Esophagus squamous epithelium (tissue), 4 donors: ENCODE measurements at regions not wholly inside any gene's neighbourhood (a gene's known extent, or its start where the extent isn't known, plus 50 kb on each side); places are given as distances from the start of the nearest gene placed in this dataset.

Experiments
- POLR2A ChIP-seq, 4 donors: fragments of 450-650 bp; IDR thresholded peaks; one replicate each; pipeline ENCODE4 v1.6.1; 2017; ENCODE audit warnings: antibody characterized with exemption in 4 of 4, mild to moderate bottlenecking in 4 of 4, moderate library complexity in 3 of 4
- TF ChIP-seq, protein P1 (sequence below), 6 experiments: fragments of 450-650 bp in 4 of 6; fragments of 200-600 bp in 2 of 6; sonication (generic) in 2 of 6; IDR thresholded peaks; one replicate each; pipeline ENCODE4 v1.5.1; 2016 to 2019; ENCODE audit warnings: antibody characterized with exemption in 6 of 6, mild to moderate bottlenecking in 4 of 6, moderate library complexity in 4 of 6

DNA sequence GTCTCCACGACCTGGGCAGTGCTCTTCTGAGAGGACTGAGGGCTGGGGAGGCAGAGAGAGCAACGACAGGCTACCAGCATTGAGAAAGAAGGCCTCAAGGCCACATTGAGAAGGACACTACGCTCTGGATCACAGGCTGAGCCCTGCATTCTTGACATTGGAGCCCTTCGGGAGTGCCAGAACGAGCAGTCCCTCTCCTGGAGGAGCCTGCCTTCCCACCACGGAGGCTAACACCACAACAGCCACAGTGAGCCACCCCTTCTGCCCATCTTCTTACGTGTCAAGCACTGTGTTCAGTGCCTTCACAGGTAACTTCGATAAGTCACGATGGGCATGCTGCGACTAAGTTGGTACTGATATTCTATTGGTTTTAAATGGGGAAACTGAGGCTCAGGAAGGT, 267.8 kb downstream of the RPS24 start:
- TF ChIP-seq, protein P1, sequence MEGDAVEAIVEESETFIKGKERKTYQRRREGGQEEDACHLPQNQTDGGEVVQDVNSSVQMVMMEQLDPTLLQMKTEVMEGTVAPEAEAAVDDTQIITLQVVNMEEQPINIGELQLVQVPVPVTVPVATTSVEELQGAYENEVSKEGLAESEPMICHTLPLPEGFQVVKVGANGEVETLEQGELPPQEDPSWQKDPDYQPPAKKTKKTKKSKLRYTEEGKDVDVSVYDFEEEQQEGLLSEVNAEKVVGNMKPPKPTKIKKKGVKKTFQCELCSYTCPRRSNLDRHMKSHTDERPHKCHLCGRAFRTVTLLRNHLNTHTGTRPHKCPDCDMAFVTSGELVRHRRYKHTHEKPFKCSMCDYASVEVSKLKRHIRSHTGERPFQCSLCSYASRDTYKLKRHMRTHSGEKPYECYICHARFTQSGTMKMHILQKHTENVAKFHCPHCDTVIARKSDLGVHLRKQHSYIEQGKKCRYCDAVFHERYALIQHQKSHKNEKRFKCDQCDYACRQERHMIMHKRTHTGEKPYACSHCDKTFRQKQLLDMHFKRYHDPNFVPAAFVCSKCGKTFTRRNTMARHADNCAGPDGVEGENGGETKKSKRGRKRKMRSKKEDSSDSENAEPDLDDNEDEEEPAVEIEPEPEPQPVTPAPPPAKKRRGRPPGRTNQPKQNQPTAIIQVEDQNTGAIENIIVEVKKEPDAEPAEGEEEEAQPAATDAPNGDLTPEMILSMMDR (IDR thresholded peaks at IDR 0.05): no peak
- no peak for TF ChIP-seq POLR2A (IDR thresholded peaks at IDR 0.05)
